ENCODE measurements at regions not wholly inside any gene's neighbourhood (a gene's known extent, or its start where the extent isn't known, plus 50 kb on each side); places are given as distances from the start of the nearest gene placed in this dataset.

- DNase-seq, result no peak
These were observed 69.7 kb downstream of the PSMB1 start for GRCh38 chr6:170483413-170483812.

GRCh38 chr6:170480050-170480692, 72.9 kb downstream of the PSMB1 start:
- no peak for DNase-seq

- DNase-seq, result no peak
These were observed 76.7 kb downstream of the PSMB1 start for GRCh38 chr6:170476360-170476759.

DNA sequence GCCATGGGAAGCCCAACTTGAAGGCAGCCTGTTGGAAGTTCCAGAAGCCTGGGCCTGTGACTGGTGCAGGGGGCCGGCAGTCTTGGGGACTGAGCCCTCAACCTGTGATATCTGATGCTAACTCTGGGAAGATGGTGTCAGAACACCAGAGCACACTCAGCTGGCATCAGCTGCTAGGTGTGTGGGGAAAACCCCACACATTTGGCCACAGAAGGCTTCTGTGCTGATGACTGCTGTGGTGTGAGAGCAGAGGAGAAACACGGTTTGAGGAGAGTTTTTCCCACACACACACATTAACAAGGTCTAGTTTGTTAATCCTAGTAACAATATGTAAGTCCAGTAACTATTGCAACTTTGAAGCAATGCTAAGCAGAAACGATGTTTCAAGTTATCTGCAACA, 78.0 kb downstream of the PSMB1 start:
- no peak for DNase-seq

DNA sequence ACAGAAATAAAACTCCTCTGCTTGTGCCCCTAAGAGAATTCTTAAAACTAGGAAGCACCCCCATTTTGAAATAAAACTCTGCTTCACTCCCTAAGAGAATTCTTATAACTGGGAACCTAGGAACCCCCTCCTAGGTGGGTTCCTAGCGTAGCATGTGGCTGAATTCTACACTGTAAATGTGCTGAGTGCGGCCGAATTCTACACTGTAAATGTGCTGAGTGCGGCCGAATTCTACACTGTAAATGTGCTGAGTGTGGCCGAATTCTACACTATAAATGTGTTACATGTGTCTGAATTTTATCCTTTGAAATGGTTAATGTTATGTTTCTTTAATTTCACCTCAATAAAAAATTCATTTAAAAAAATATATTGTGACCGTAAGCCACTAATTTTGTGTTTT, 79.3 kb downstream of the PSMB1 start:
- no peak for DNase-seq

GRCh38 chr6:170473301-170473717, 79.8 kb downstream of the PSMB1 start:
- peak in 1 of 3 experiments; percentile 48 for DNase-seq

- no peak for DNase-seq
These were observed 81.6 kb downstream of the PSMB1 start for GRCh38 chr6:170471491-170471890.

DNA sequence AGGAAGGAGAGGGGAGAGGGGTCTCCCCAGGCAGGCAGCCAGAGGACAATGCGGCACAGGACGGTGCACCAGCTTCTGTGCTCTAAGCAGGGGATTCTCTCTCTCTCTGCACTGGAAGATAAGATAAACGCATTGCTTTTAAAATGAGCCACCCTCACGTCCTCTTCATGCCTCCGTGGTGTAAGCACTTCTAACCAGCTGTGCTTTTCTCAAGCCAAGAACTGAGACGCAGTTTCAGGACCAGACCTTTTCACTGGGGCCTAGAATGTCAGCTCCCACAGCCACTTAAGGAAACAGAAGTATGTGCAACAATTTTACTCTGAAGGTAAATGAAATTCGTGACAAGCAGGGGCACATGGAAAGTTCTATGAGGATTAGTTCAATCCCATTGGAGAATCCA, 82.4 kb downstream of the PSMB1 start:
- no peak for DNase-seq

- DNase-seq, result no peak
These were observed 88.6 kb downstream of the PSMB1 start for GRCh38 chr6:170464524-170464979.

DNA sequence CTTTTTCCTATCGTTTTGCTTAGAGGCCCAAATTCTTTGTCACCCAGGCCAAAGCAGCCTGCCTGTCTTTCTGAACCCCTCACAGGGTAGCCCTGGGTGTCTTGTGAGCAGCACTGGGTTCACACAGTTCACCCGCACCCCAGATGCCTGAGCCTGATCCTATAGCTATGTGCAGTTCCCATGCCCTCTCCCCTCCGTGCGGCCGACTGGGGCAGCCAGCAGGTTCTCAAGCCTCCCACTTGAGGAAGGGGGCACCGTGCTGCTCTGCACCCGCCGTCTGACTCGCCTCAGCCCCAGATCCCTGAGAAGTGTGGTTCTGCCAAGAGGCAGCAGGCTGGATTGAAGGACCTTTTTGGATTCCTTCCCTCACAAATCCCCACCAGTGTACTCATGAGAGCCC, 89.0 kb downstream of the PSMB1 start:
- no peak for DNase-seq

DNA sequence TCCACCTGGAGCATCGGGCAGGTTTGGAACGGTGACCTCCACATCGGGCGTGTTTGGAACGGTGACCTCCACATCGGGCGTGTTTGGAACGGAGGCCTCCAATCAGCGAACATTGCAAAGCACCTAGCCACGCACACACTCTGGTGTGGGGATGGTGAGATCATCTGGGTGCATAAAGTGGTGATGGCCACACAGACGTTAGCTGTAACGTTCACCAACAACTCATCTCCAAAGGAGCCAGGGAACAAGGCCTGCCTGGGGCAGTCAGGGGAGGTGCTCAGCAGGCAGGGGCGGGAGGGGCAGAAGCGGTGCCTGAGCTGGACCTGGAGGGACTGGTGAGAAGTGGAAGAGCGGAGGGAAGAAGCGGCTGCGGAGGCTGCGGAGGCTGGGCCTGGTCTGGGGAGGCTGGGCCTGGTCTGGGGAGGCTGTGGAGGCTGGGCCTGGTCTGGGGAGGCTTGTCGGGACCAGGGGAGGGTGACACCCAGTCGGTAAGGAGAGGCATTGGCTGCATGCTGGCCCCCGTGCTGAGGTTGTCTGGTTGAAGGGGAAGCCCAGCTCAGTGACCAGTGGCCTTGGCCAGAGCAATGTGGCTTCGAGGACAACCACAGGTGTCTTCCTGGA, 89.9 kb downstream of the PSMB1 start:
- DNase-seq, result no peak

DNA sequence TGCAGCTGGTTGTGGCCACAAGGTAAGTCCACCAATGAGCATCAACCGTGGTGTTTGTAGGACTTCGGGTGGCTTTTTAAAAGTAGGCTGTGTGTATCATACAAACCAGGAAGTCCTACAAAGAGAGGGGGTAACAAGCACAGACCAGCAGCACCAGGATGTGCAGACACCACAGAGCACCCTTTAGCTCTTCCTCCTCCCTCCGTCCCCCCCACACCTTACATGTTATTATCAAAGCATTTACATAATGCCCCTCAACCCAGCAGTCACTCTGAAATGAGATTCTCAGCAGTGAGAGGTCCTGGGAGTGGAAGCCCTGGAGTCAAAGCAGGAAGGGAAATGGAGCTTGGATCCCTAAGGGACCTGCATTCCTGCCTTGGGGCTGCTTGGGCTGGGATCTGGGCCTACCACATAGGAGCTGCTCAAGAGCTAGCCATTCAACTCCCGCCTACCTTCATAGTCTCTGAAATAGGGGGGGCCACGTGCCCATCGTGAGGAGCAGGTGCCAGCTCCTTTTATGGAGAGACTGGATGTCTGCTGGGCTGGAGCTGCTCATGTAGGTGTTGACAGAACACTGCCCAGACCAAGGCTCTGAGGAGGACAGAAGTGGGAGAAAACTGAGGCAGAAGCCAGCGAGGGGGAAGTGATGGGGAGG, 90.6 kb downstream of the PSMB1 start:
- DNase-seq, result peak in 2 of 3 experiments; percentile 55 to 79

GRCh38 chr6:170461556-170462365, 91.3 kb downstream of the PSMB1 start:
- DNase-seq, result no peak

GRCh38 chr6:170461111-170461510, 92.0 kb downstream of the PSMB1 start:
- no peak for DNase-seq

- DNase-seq, result no peak
These were observed 92.5 kb downstream of the PSMB1 start for GRCh38 chr6:170460641-170461040.

DNA sequence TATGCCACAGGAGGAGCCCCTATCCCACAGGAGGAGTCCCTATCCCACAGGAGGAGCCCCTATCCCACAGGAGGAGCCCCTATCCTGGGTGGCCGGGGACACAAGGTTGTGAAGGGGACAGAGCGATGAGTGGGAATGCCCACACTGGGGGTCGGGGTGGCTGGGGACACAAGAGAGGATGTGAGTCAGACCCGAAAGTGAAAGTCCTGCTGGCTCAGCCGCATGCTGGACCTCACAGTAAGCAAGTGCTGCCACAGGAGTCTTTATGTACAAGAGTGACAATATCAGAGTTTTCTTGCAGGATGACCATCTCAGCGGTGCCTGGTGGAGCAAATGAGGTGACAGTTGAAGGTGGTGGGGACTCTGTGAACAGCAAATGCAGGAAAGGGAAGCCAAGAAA, 93.7 kb downstream of the PSMB1 start:
- DNase-seq, result no peak

DNA sequence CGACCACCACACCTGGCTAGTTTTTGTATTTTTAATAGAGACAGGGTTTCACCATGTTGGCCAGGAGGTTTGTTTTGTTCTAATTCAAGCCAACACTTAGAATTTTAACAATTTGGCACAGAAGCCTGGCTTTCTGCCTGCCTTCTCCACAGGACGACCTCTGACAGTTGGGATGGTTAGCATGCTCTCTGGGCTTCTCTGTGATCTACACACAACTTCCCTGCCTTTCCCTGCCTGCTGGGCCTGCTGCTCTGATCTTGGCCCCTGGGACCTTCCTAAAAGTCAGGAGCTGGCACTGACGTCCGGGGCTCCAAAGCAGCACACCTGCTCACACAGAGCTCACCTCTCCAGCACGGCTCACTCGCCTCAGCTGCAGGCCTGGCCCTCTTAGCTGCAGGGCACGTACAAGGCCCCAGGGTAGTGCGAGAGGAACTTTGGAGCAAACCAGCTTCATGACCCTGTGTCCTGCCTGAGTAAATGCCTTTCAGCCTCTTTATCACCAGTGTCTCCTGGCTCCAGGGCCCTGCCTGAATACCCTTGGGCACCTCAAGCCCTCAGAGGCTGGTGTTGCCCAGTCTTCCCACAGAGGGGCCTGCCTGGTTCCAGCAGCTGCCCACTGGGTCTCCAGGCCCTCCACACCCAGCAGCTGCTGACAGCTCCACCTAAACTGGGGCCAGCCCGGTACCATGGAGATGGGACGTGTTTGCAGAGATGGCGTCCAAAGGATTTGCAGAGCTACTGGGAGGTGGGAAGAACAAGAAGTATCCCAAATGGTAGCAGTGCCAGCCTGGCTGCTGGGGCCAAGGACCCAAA, 96.0 kb downstream of the PSMB1 start:
- no peak for DNase-seq
